ENCODE measurements at regions not wholly inside any gene's neighbourhood (a gene's known extent, or its start where the extent isn't known, plus 50 kb on each side); places are given as distances from the start of the nearest gene placed in this dataset.

DNA sequence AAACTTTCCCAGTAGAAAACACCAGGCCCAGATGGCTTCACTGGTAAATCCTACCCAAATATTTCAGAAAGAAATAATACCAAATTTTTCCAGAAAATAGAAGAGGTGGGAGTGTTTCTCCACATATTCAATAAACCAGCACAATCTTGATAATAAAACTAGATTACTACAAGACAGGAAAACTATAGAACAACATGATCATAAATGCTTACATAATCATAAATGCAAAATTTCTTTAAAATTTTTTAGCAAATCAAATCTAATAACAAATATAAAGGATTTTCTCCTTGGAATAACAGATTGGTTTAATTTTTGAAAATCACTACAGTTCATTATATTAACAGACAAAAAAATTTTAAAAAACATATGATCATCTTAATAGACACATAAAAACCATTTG, 294.5 kb downstream of the BCL11B start:
- DNase-seq (ENCODE audit: low spot score): no peak

DNA sequence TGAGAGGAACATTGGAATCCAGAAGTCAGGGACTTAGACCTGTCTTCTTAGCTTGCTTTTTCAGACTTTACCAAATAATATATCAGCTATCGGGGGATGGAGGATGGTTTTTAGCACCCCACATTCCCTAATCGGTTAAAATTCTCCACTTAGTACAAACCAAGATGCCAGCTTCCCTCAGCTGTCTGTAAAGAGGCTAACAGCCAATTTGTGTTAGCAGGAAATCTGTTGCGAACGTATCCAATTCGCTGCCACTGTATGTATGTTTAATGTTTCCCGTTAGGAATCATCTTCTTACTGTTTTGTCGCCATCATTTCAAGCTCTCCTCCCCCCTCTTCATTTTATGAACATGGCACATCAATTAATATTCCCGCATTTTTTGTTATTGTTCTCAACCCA, 289.0 kb downstream of the BCL11B start:
- DNase-seq (ENCODE audit: low spot score): no peak

GRCh38 chr14:98984027-98984718, 287.8 kb downstream of the BCL11B start:
- no peak for DNase-seq (ENCODE audit: low spot score)

DNA sequence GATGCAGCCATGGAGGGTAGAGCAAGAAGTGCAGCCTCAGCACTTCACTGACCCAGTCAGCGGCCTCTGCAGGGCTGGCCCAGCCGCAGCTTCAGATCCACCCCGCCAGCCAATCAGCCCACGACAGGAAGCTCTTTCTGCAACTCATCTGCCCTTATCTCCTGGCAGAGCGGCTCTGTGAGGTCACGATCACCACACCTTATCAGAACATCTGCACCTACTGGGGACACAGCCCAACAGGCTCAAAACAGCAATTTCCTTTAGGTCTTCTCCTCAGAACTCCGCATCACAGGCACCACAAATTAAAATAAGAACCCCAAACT, 287.3 kb downstream of the BCL11B start:
- peak; percentile 32 for DNase-seq (ENCODE audit: low spot score)

DNA sequence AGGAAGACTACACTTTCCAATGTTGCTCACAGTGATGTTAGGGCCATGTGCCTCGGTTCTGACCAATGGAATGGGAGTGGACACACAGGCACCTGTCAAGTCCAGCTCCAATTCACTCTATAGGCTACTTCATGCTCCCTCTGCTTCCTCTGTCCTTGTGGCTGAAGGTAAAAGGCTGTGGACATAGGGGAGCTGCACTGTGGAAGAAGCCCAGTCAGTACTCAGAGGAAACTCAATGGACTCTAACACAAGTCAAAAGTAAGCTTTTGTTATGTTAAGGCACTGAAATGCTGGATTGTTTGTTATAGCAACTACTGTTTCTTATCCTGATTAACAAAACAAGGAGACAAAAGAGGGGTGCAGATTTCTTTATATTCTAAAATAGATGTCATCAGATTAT, 278.2 kb downstream of the BCL11B start:
- no peak for DNase-seq (ENCODE audit: low spot score)

DNA sequence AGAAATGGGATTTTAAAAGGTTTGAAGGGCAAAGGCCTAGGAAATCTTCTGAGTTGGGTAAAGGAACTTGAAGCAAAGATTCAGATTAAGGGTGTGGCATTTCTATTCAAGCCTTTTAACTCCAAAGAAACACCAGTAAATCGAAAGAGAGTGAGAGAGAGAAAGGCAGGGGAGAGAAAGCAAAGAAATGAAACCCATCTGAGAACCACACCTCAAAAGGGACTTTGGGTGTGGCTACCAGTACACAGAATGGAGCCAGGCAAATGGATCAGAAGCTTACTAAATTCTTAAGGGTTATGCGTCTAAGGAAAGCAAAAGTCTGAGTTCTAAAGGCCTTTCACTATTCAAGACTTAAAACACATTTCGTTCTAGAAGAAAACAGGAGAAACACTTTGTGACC, 277.4 kb downstream of the BCL11B start:
- no peak for DNase-seq (ENCODE audit: low spot score)

GRCh38 chr14:98997526-98998205, 274.3 kb downstream of the BCL11B start:
- DNase-seq (ENCODE audit: low spot score): no peak

DNA sequence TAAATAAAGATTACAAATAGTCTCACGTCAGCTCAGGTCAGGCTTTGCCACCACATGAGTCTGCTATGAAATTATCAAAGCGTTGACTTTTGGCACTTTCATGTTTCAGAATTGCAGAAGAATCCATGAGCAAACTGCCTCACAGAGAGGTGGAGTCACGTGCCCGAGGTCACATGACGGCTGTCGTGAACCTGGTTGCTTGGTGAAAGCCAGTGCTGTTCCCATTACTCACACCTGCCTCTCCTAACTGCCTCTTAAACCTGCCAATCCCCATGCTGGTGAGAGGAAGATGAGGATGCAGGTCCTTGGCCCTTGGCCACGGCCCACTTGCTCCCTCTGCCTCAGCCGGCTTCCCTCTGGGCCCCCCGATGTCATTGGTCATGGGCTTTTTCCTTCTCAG, 272.7 kb downstream of the BCL11B start:
- DNase-seq (ENCODE audit: low spot score): no peak

DNA sequence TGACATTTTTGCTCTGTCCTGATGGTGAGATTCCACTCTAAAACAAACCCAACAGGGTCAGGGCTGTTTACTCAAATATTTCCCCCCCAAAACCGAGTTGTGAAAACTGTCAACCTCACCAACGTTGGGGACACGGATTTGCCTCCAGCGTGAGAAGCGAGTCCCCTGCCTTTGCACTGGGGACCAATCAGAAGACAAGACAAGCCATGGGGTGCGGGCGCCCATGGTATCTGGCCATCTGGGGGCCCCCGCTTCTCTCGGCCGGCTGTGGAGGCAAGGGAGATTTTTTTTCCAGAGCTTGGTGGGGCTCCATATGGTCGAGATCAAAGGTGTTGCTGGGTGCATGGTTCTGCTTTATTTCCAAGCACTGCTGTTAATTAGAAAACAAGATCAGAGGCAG, 272.1 kb downstream of the BCL11B start:
- DNase-seq (ENCODE audit: low spot score): no peak

- DNase-seq (ENCODE audit: low spot score): no peak
These were observed 270.8 kb downstream of the BCL11B start for GRCh38 chr14:99001241-99001640.

DNA sequence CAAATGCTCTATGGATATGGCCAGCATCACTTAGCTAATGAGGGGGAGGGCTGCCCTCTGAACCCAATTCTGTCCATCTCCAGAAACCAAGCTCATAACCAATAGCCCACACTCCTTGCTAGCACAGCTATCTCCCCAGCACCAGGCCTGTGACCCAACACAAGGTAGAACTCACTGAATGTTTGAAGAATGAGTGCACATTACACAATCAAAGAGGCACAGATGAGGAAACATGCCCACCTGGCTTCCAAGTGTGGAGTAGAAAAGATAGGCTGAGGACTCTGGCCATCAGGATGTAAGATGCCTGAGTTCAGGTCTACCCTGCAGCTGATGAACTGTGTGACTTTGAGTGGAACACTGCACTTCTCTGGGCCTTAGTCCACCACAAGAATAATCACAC, 268.4 kb downstream of the BCL11B start:
- DNase-seq (ENCODE audit: low spot score): no peak

GRCh38 chr14:99004112-99004511, 267.9 kb downstream of the BCL11B start:
- DNase-seq (ENCODE audit: low spot score): no peak

DNA sequence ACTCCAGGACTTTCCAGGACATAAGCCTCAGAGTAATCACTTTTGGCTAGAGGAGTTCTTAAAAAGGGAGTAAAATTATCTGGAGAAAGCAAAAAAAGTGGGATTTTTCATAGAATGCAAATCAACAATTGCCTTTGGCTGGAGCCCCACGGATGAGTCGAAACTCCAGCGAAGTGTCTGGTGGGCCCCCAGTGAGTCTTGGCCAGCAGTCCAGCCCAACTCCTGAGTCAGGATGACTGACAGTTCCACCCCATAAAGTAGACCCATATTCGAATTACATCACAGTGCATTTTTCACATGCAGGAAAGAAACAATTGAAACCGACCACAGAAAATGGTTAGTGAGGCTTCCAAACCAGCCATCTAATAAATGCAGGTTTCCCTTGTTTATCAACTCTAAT, 265.7 kb downstream of the BCL11B start:
- no peak for DNase-seq (ENCODE audit: low spot score)

GRCh38 chr14:99007795-99008194, 264.2 kb downstream of the BCL11B start:
- DNase-seq (ENCODE audit: low spot score): no peak

DNA sequence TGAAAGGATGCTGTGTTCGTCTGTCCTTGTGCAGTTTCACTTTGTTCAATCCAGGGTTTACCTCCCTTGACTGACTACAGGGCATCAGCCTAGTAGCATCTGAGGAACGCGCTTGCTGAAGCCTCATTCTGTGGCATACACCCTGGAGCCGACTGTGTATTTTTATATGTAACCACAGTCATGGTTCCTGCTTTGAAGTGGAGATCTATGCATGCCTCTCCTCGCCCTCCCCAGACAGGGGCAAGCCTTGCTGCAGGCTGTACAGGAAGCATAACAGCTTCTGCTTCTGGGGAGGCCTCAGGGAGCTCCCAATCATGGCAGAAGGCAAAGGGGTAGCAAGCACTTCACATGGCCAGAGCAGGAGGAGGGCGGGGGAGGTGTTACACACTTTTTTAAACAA, 262.1 kb downstream of the BCL11B start:
- no peak for DNase-seq (ENCODE audit: low spot score)

- no peak for DNase-seq (ENCODE audit: low spot score)
These were observed 260.6 kb downstream of the BCL11B start for GRCh38 chr14:99011385-99011784.

DNA sequence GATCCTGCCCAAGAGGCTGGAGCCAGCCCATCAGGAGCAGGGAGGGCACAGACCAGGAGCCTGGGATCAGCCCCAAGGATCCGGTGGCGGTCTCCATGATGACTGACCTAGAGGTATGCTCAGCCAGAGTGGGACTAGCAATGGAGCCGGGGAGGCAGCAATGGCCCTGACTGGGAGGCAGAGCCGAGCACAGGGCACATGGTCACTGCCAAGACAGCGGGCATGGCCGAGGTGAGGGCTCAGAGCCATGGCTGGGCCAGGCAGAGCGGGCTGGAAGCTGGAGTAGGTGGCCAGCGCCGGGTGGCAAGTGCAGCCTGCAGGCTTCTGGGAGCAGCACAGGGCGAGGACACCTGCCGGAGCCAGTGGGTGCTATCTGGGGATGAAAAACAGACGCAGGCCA, 259.3 kb downstream of the BCL11B start:
- DNase-seq (ENCODE audit: low spot score): no peak

DNA sequence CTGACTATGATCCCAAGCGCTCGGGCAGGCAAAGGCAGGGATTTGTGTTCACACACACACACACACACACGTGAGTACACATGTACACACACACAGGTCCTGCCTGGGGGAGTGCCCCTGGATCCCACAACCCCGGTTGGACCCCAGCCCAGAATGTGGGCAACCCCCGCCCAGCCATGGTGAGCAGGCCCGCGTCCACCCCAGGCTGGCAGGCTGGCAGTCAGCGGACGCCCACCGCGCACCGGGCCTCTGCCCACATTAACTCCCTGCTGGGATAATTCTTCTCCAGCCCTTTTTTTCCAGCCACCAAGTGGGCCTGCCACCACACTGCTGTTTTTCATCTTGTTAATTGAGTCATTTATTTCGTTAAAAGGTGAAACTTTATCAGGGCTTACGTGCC, 256.2 kb downstream of the BCL11B start:
- DNase-seq (ENCODE audit: low spot score): no peak

DNA sequence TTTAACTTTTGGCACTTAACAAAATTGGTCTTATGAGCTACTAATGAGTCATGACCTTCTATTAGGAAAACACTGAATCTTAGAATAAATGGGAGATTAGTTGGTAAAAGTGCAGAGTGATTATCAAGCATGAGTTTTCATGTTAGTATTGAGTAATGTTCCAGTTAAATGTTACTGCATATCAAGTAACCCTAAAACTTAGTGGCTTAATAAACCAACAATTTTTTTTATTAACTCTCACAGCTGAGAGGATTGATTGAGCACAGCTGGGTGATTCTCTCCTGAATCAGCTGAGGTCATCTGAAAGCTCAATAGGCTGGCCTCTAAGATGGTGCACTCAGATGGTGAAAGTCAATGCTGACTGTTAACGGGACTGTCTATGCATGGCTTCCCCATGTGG, 248.6 kb downstream of the BCL11B start:
- no peak for DNase-seq (ENCODE audit: low spot score)

GRCh38 chr14:99024926-99025325, 247.1 kb downstream of the BCL11B start:
- DNase-seq (ENCODE audit: low spot score): no peak

DNA sequence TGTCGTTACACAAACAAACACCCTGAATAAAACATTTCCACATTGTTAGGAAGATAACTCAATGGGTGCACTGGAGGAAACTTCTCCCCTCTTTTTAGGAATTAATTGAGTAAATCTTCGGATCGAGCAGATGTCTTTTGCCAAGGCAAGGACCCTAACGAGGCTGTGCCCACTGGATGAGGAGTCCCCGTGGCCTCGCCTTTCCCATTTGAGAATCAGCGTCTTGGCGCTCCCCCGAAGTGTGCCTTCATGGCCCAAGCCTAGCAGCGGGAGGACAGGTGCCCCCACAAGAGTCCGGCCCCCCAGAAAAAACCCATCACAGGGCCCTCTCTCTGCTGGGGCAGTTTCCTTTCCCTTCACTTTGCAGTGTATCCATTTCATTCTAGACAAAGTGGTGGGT, 246.6 kb downstream of the BCL11B start:
- no peak for DNase-seq (ENCODE audit: low spot score)

DNA sequence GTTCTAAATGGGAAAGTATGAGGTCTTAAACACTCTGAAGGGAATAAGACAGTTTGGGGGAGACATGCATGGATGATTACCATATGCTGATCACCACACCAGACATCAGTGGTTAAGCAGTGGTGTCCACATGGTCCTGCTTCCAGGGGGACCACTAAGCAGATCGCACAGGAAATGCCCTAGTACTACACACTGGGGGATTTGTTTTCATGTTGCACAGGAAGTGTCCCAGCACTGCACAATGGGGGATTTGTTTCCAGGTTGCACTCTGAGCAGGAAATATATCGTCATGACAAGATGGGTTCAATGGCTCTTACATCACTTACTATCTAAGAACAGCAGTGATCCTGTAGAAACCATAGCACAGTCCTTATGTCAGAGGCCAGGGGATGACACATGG, 245.5 kb downstream of the BCL11B start:
- DNase-seq (ENCODE audit: low spot score): no peak

DNA sequence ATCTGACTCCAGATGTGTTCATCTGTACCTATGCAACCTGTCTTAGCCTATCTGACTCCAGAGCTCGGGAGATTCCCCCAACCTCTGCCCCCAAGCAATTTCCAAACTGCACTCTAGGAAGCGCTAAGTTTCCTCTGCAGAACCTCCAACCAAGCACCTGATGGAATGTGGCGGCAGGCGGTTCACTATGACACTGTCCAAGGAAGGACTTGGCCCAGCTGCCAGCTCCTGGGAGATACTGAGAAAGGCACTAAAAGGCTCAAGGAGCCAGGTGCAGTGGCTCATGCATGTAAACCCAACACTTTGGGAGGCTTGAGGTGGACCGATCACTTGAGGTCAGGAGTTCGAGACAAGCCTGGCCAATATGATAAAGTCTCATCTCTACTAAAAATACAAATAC, 244.0 kb downstream of the BCL11B start:
- DNase-seq (ENCODE audit: low spot score): no peak

- DNase-seq (ENCODE audit: low spot score): no peak
These were observed 243.5 kb downstream of the BCL11B start for GRCh38 chr14:99028521-99028920.
